Loucy (cell line): ENCODE measurements at regions not wholly inside any gene's neighbourhood (a gene's known extent, or its start where the extent isn't known, plus 50 kb on each side); places are given as distances from the start of the nearest gene placed in this dataset.

Source experiments
- H2AFZ ChIP-seq: fragments of 200-600 bp; sonication (generic); 2 replicates; pipeline ENCODE4 v1.6.0; 2016; ENCODE audit warnings: antibody characterized with exemption, mild to moderate bottlenecking, low read length, moderate library complexity
- H3F3A ChIP-seq: fragments of 200-600 bp; 2 replicates; pipeline ENCODE4 v1.6.0; 2016; ENCODE audit warnings: antibody characterized with exemption, low read depth, mild to moderate bottlenecking
- H3K27me3 ChIP-seq: fragments of 200-600 bp; sonication (generic); 2 replicates; pipeline ENCODE4 v1.6.1; 2014; ENCODE audit warnings: low read length, mild to moderate bottlenecking; ENCODE audit not compliant: insufficient read depth, poor library complexity, severe bottlenecking
- H3K36me3 ChIP-seq: fragments of 200-600 bp; sonication (generic); 2 replicates; pipeline ENCODE4 v1.6.1; 2016; ENCODE audit warnings: low read length; ENCODE audit not compliant: insufficient read depth
- H3K4me1 ChIP-seq: fragments of 200-600 bp; sonication (generic); 2 replicates; pipeline ENCODE4 v1.5.1; 2014; ENCODE audit warnings: low read length, mild to moderate bottlenecking; ENCODE audit not compliant: insufficient read depth, poor library complexity, severe bottlenecking
- H3K4me2 ChIP-seq: fragments of 200-600 bp; sonication (generic); 2 replicates; pipeline ENCODE4 v1.6.0; 2014; ENCODE audit warnings: antibody characterized with exemption, low read length, low read depth, mild to moderate bottlenecking; ENCODE audit not compliant: poor library complexity, severe bottlenecking
- H3K4me3 ChIP-seq: fragments of 200-600 bp; sonication (generic); 2 replicates; pipeline ENCODE4 v1.5.1; 2014; ENCODE audit warnings: low read length, mild to moderate bottlenecking, mixed read lengths; ENCODE audit not compliant: poor library complexity, severe bottlenecking
- H3K79me2 ChIP-seq: fragments of 200-600 bp; sonication (generic); 2 replicates; pipeline ENCODE4 v1.6.1; 2014; ENCODE audit warnings: low read length; ENCODE audit not compliant: insufficient read depth
- H3K9ac ChIP-seq: fragments of 200-600 bp; sonication (generic); 2 replicates; pipeline ENCODE4 v1.6.0; 2014; ENCODE audit warnings: mild to moderate bottlenecking, low read depth, low read length, moderate library complexity; ENCODE audit not compliant: poor library complexity, severe bottlenecking
- H3K9me2 ChIP-seq: fragments of 200-600 bp; sonication (generic); replicated peaks from 2 replicates; pipeline ENCODE4 v1.6.1; 2016; ENCODE audit warnings: low read depth, low read length, mixed read lengths
- H3K9me3 ChIP-seq: fragments of 200-600 bp; sonication (generic); 2 replicates; pipeline ENCODE4 v1.6.1; 2014; ENCODE audit warnings: mild to moderate bottlenecking, antibody characterized with exemption, low read length, low read depth; ENCODE audit not compliant: insufficient read depth
- H4K20me1 ChIP-seq: fragments of 200-600 bp; sonication (generic); 2 replicates; pipeline ENCODE4 v1.6.0; 2014; ENCODE audit warnings: antibody characterized with exemption, low read length, mild to moderate bottlenecking; ENCODE audit not compliant: insufficient read depth, poor library complexity, severe bottlenecking
- CTCF ChIP-seq: fragments of 200-600 bp; sonication (generic); conservative IDR thresholded peaks from 2 replicates; pipeline ENCODE4 v1.5.1; 2014; ENCODE audit warnings: mild to moderate bottlenecking, antibody characterized with exemption, low read length
- EZH2phosphoT487 ChIP-seq: fragments of 200-600 bp; IDR thresholded peaks from 2 replicates; pipeline ENCODE4 v1.6.1; 2018; ENCODE audit warnings: antibody characterized with exemption, mild to moderate bottlenecking, moderate library complexity, borderline replicate concordance

- H3K79me2 ChIP-seq: no peaks in the 10 kb centered on the region
- no peaks in the 10 kb centered on the region for H3K27me3 ChIP-seq
- no peaks in the 10 kb centered on the region for H3K9me3 ChIP-seq
- H3F3A ChIP-seq: no peaks in the 10 kb centered on the region
- no peak overlapping the region for H2AFZ ChIP-seq
- no peaks in the 10 kb centered on the region for H4K20me1 ChIP-seq
- no peaks in the 10 kb centered on the region for H3K4me1 ChIP-seq
- H3K36me3 ChIP-seq: no peaks in the 10 kb centered on the region
- no peak overlapping the region for H3K4me3 ChIP-seq
- no peaks in the 10 kb centered on the region for H3K9me2 ChIP-seq
- H3K4me2 ChIP-seq: no peak overlapping the region
- no peak overlapping the region for H3K9ac ChIP-seq
- TF ChIP-seq EZH2phosphoT487: no peak
- no peak for TF ChIP-seq CTCF
These were observed 155.3 kb upstream of the PKDCC start for GRCh38 chr2:41892476-41892875.

DNA sequence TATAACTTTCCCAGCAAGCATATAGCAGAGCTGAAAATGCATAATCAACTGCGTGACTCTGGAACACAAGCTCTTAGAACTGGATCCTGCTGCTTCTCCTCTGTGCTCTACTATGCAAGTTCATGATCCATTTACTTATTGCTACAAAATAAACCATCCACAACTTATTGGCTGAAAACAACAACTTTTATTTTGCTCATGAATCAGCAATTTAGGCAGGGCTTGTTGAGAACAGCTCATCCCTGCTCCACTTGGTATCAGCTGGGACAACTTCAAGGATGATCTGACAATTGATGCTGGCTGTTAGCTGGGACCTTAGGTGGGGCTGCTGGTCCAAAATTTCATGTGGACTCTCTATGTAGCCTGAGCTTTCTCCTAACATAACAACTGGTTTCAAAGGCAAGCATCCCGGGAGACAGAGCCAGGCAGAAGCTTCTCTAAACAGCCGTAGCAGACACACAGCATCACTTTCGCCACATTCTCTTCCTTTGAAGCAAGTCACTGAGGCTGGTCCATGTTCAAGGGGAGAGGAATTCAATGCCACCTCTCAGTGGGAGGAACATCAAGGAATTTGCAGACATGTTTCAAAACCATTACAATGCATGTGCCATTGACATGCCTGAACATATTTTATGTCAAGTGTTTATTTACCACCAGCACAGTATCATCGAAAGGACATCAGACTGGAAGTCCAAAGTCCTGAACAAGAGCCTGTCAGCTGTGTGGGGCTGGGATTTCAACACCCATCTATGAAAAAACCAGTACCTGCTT, 153.1 kb upstream of the PKDCC start:
- no peak overlapping the region for H3K9ac ChIP-seq
- H4K20me1 ChIP-seq: no peaks in the 10 kb centered on the region
- H3K9me3 ChIP-seq: no peaks in the 10 kb centered on the region
- H3K36me3 ChIP-seq: no peaks in the 10 kb centered on the region
- no peaks in the 10 kb centered on the region for H3K79me2 ChIP-seq
- H3K4me3 ChIP-seq: no peak overlapping the region
- H3K27me3 ChIP-seq: no peaks in the 10 kb centered on the region
- H2AFZ ChIP-seq: no peak overlapping the region
- no peak overlapping the region for H3K4me2 ChIP-seq
- TF ChIP-seq EZH2phosphoT487 (no peak), CTCF (no peak)
- H3K4me1 ChIP-seq: no peaks in the 10 kb centered on the region
- H3K9me2 ChIP-seq: no peaks in the 10 kb centered on the region
- no peaks in the 10 kb centered on the region for H3F3A ChIP-seq

DNA sequence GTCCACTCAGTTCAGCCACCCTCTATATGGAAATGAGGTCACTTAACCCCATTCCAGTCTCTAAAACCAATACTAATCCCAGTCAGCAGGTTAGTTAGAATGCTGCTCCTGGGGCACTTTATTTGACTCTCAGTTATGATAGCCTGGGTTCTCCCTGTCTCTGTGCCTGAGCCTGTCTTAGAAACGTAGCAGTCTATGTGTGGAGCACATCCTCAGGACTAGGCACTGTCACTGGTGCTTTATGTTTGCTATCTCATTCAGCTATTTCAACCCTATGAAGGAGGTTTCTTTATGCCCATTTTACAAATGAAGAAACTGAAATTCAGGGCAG, 152.5 kb upstream of the PKDCC start:
- H3K9ac ChIP-seq: no peak overlapping the region
- H3K9me2 ChIP-seq: no peaks in the 10 kb centered on the region
- H4K20me1 ChIP-seq: no peaks in the 10 kb centered on the region
- H2AFZ ChIP-seq: no peak overlapping the region
- TF ChIP-seq EZH2phosphoT487 (no peak), CTCF (no peak)
- H3K9me3 ChIP-seq: no peaks in the 10 kb centered on the region
- no peaks in the 10 kb centered on the region for H3K4me1 ChIP-seq
- H3K4me3 ChIP-seq: no peak overlapping the region
- H3F3A ChIP-seq: no peaks in the 10 kb centered on the region
- no peaks in the 10 kb centered on the region for H3K79me2 ChIP-seq
- no peaks in the 10 kb centered on the region for H3K36me3 ChIP-seq
- H3K4me2 ChIP-seq: no peak overlapping the region
- H3K27me3 ChIP-seq: no peaks in the 10 kb centered on the region
